WTC11 (cell line): ENCODE measurements at regions not wholly inside any gene's neighbourhood (a gene's known extent, or its start where the extent isn't known, plus 50 kb on each side); places are given as distances from the start of the nearest gene placed in this dataset.

ENCODE experiments used
- CTCF ChIP-seq: fragments of 200-600 bp; IDR thresholded peaks from 2 replicates; pipeline ENCODE4 v1.8.0; 2022; ENCODE audit warnings: antibody characterized with exemption
- ESRRA ChIP-seq: sonication (generic); formaldehyde crosslinking; IDR thresholded peaks from 2 replicates; pipeline ENCODE4 v1.8.1; 2022; ENCODE audit warnings: mild to moderate bottlenecking, missing genetic modification reagents, borderline replicate concordance
- FOXK1 ChIP-seq: sonication (generic); formaldehyde crosslinking; IDR thresholded peaks from 2 replicates; pipeline ENCODE4 v1.8.0; 2022; ENCODE audit warnings: mild to moderate bottlenecking, moderate library complexity, missing genetic modification reagents
- USF1 ChIP-seq: sonication (generic); formaldehyde crosslinking; IDR thresholded peaks from 2 replicates; pipeline ENCODE4 v1.8.0; 2022; ENCODE audit warnings: mild to moderate bottlenecking, missing genetic modification reagents
- USF2 ChIP-seq: sonication (generic); formaldehyde crosslinking; IDR thresholded peaks from 2 replicates; pipeline ENCODE4 v1.8.1; 2023; ENCODE audit warnings: mild to moderate bottlenecking, missing genetic modification reagents, moderate library complexity
- ZNF232 ChIP-seq: sonication (generic); formaldehyde crosslinking; IDR thresholded peaks from 2 replicates; pipeline ENCODE4 v1.8.0; 2022; ENCODE audit warnings: mild to moderate bottlenecking, missing genetic modification reagents

- TF ChIP-seq ZNF232 = no peak
- TF ChIP-seq USF1 (CRISPR knock-in tag) = no peak
- TF ChIP-seq CTCF = no peak
- no peak for TF ChIP-seq ESRRA (CRISPR knock-in tag)
- TF ChIP-seq FOXK1 (CRISPR knock-in tag) = no peak
- TF ChIP-seq USF2 (CRISPR knock-in tag) = no peak
Observed at GRCh38 chr7:126166645-126167044, 1086.1 kb downstream of the GRM8 start.
